ENCODE measurements at regions not wholly inside any gene's neighbourhood (a gene's known extent, or its start where the extent isn't known, plus 50 kb on each side); places are given as distances from the start of the nearest gene placed in this dataset.

- Histone ChIP-seq H3K36me3 (no peaks in the 10 kb centered on the region), H3K27ac (no peak overlapping the region), H3K9me3 (peaks cover 0 to 4% (median 0%) of the 10 kb centered on the region in 8 donors), H3K4me1 (no peaks in the 10 kb centered on the region), H3K27me3 (replicated peaks in 1 of 7) (no peaks in the 10 kb centered on the region), H3K4me3 (no peak overlapping the region)
- no peak for DNase-seq
- TF ChIP-seq POLR2A (IDR thresholded peaks at IDR 0.05) (no peak), POLR2AphosphoS5 (IDR thresholded peaks at IDR 0.05) (no peak), CTCF (IDR thresholded peaks at IDR 0.05 in 8 of 11, conservative IDR thresholded peaks at IDR 0.05 in 3 of 11) (no peak)
- intact Hi-C loops (cut with DNase I; ENCODE audit: low total_unique reads) = no loop called here
- 83 to 93% (median 88%) methylated on average over 7 of the region's 7 CpGs for WGBS, 5 donors
These were observed 885.9 kb upstream of the PIK3C3 start for GRCh38 chr18:41069167-41069566.

GRCh38 chr18:41064916-41065315 lies 890.1 kb upstream of the PIK3C3 start:
- no peak overlapping the region for H3K4me3 ChIP-seq
- H3K27me3 ChIP-seq (replicated peaks in 1 of 7) = no peaks in the 10 kb centered on the region
- no peak overlapping the region for H3K27ac ChIP-seq
- intact Hi-C loops (cut with DNase I; ENCODE audit: low total_unique reads) = no loop called here
- WGBS, 5 donors = 0 to 88% (median 39%) methylated on average over 1 of the region's 1 CpG
- H3K9me3 ChIP-seq = no peaks in the 10 kb centered on the region
- H3K4me1 ChIP-seq = no peaks in the 10 kb centered on the region
- no peaks in the 10 kb centered on the region for H3K36me3 ChIP-seq
- TF ChIP-seq CTCF (IDR thresholded peaks at IDR 0.05 in 8 of 11, conservative IDR thresholded peaks at IDR 0.05 in 3 of 11) (no peak), POLR2AphosphoS5 (IDR thresholded peaks at IDR 0.05) (no peak), POLR2A (IDR thresholded peaks at IDR 0.05) (no peak)
- DNase-seq = no peak

GRCh38 chr18:41060967-41061366 lies 894.1 kb upstream of the PIK3C3 start:
- no peak overlapping the region for H3K27ac ChIP-seq
- H3K9me3 ChIP-seq = no peaks in the 10 kb centered on the region
- intact Hi-C loops (cut with DNase I; ENCODE audit: low total_unique reads) = no loop called here
- H3K4me1 ChIP-seq = no peaks in the 10 kb centered on the region
- no peak overlapping the region for H3K4me3 ChIP-seq
- no peaks in the 10 kb centered on the region for H3K36me3 ChIP-seq
- no peak for DNase-seq
- H3K27me3 ChIP-seq (replicated peaks in 1 of 7) = no peaks in the 10 kb centered on the region
- 59 to 83% (median 73%) methylated on average over 2 of the region's 2 CpGs for WGBS, 5 donors
- TF ChIP-seq POLR2A (IDR thresholded peaks at IDR 0.05) = no peak
- no peak for TF ChIP-seq CTCF (IDR thresholded peaks at IDR 0.05 in 8 of 11, conservative IDR thresholded peaks at IDR 0.05 in 3 of 11)
- no peak for TF ChIP-seq POLR2AphosphoS5 (IDR thresholded peaks at IDR 0.05)

- H3K4me3 ChIP-seq = no peak overlapping the region
- no peaks in the 10 kb centered on the region for H3K4me1 ChIP-seq
- intact Hi-C loops (cut with DNase I; ENCODE audit: low total_unique reads) = no loop called here
- DNase-seq = no peak
- TF ChIP-seq POLR2A (IDR thresholded peaks at IDR 0.05) (no peak), CTCF (IDR thresholded peaks at IDR 0.05 in 8 of 11, conservative IDR thresholded peaks at IDR 0.05 in 3 of 11) (no peak), POLR2AphosphoS5 (IDR thresholded peaks at IDR 0.05) (no peak)
- H3K27ac ChIP-seq = no peak overlapping the region
- no peaks in the 10 kb centered on the region for H3K36me3 ChIP-seq
- H3K9me3 ChIP-seq = peaks cover 0 to 8% (median 0%) of the 10 kb centered on the region in 8 donors
- 67 to 86% (median 70%) methylated on average over 1 of the region's 1 CpG for WGBS, 5 donors
- no peaks in the 10 kb centered on the region for H3K27me3 ChIP-seq (replicated peaks in 1 of 7)
These were observed 896.0 kb upstream of the PIK3C3 start for GRCh38 chr18:41059126-41059415.
